Myocyte (in vitro differentiated cells): ENCODE measurements at regions not wholly inside any gene's neighbourhood (a gene's known extent, or its start where the extent isn't known, plus 50 kb on each side); places are given as distances from the start of the nearest gene placed in this dataset.

Source experiments
- DNase-seq: peaks from one replicate; pipeline ENCODE4 v3.0.0-alpha.2; 2012; ENCODE audit warnings: low read depth

GRCh38 chr4:176971576-176972115 lies 178.9 kb upstream of the VEGFC start:
- no peak for DNase-seq

- DNase-seq: no peak
These were observed 186.7 kb upstream of the VEGFC start for GRCh38 chr4:176979416-176979815.

GRCh38 chr4:176981074-176981473 lies 188.4 kb upstream of the VEGFC start:
- DNase-seq: no peak

GRCh38 chr4:176981551-176981950 lies 188.8 kb upstream of the VEGFC start:
- DNase-seq: no peak

GRCh38 chr4:176988226-176988625 lies 195.5 kb upstream of the VEGFC start:
- peak; percentile 82 for DNase-seq

GRCh38 chr4:176989186-176989585 lies 196.5 kb upstream of the VEGFC start:
- no peak for DNase-seq

- no peak for DNase-seq
These were observed 207.3 kb upstream of the VEGFC start for GRCh38 chr4:176999935-177000543.

- no peak for DNase-seq
These were observed 208.8 kb upstream of the VEGFC start for GRCh38 chr4:177001271-177002175.

- peak; percentile 61 for DNase-seq
These were observed 213.0 kb upstream of the VEGFC start for GRCh38 chr4:177005674-177006230.

- no peak for DNase-seq
These were observed 213.6 kb upstream of the VEGFC start for GRCh38 chr4:177006331-177006730.

GRCh38 chr4:177008071-177008835 lies 215.5 kb upstream of the VEGFC start:
- no peak for DNase-seq

GRCh38 chr4:177008836-177009501 lies 216.2 kb upstream of the VEGFC start:
- peak; percentile 27 for DNase-seq

GRCh38 chr4:177010418-177010817 lies 217.7 kb upstream of the VEGFC start:
- no peak for DNase-seq

- DNase-seq: no peak
These were observed 220.3 kb upstream of the VEGFC start for GRCh38 chr4:177012918-177013545.

- no peak for DNase-seq
These were observed 223.9 kb upstream of the VEGFC start for GRCh38 chr4:177016541-177017141.

- DNase-seq: no peak
These were observed 231.2 kb upstream of the VEGFC start for GRCh38 chr4:177023951-177024350.

- DNase-seq: no peak
These were observed 239.6 kb upstream of the VEGFC start for GRCh38 chr4:177032341-177032740.

- no peak for DNase-seq
These were observed 240.4 kb upstream of the VEGFC start for GRCh38 chr4:177033135-177033534.

GRCh38 chr4:177033632-177034031 lies 240.9 kb upstream of the VEGFC start:
- no peak for DNase-seq

- no peak for DNase-seq
These were observed 248.6 kb upstream of the VEGFC start for GRCh38 chr4:177041356-177041755.
